ENCODE measurements at regions not wholly inside any gene's neighbourhood (a gene's known extent, or its start where the extent isn't known, plus 50 kb on each side); places are given as distances from the start of the nearest gene placed in this dataset.

DNA sequence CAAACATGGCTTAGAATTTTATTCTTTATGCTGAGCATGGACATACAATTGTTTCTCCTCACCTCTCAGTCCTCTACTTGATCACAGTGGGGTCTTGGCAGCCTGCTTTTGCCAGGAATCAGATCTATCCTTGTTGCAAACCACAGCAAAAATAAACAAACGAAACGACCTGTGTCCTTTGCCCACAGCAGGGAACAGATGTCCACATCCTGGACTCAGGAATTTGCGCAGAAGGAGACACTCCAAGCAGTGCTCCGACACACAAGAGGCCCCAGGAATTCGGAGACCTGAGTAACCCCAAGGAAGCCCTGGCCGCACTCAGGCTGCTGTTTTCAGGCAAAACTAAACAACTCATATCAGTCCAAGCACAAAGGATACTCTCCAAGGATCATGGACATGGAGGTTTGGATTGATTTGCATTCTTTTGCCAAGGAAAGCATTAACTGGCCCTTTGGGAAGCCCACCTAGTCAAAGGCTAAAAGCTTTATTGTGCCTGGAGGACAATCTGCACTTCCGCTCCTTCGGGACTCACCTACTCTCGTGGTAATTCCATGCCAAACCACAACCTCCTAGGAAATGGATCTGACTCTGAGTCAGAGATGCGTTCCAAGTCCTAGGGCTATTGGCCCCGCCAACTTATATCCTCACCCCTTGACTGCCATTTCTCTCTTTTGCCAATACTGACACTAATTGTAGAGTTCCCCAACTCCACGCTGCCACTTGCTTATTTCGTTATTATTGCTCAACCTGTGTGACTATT is 271.1 kb upstream of the CDH11 start:
- Histone ChIP-seq H3K4me1 (no peaks in the 10 kb centered on the region), H3K9me3 (no peaks in the 10 kb centered on the region), H3K4me3 (no peak overlapping the region), H3K27ac (no peak overlapping the region), H3K27me3 (no peaks in the 10 kb centered on the region), H3K36me3 (no peaks in the 10 kb centered on the region)
- WGBS: 71% methylated on average over 13 of the region's 13 CpGs
- TF ChIP-seq EP300 (IDR thresholded peaks at IDR 0.05) (no peak), POLR2AphosphoS5 (IDR thresholded peaks at IDR 0.05) (no peak), POLR2A (IDR thresholded peaks at IDR 0.05) (no peak), CTCF (IDR thresholded peaks at IDR 0.05) (no peak)
- DNase-seq (ENCODE audit: low spot score in 2 of 2): no peak

GRCh38 chr16:65388592-65388991 is 266.7 kb upstream of the CDH11 start:
- no peaks in the 10 kb centered on the region for H3K36me3 ChIP-seq
- H3K27me3 ChIP-seq: no peaks in the 10 kb centered on the region
- no peak for DNase-seq (ENCODE audit: low spot score in 2 of 2)
- H3K4me3 ChIP-seq: no peak overlapping the region
- H3K27ac ChIP-seq: no peak overlapping the region
- no peaks in the 10 kb centered on the region for H3K9me3 ChIP-seq
- H3K4me1 ChIP-seq: no peaks in the 10 kb centered on the region
- no peak for TF ChIP-seq CTCF (IDR thresholded peaks at IDR 0.05)
- TF ChIP-seq POLR2AphosphoS5 (IDR thresholded peaks at IDR 0.05): no peak
- TF ChIP-seq POLR2A (IDR thresholded peaks at IDR 0.05): no peak
- TF ChIP-seq EP300 (IDR thresholded peaks at IDR 0.05): no peak

GRCh38 chr16:65386672-65387071 is 264.8 kb upstream of the CDH11 start:
- Histone ChIP-seq H3K4me1 (no peaks in the 10 kb centered on the region), H3K9me3 (no peaks in the 10 kb centered on the region), H3K27me3 (no peaks in the 10 kb centered on the region), H3K27ac (no peak overlapping the region), H3K36me3 (no peaks in the 10 kb centered on the region), H3K4me3 (no peak overlapping the region)
- 61% methylated on average over 2 of the region's 2 CpGs for WGBS
- TF ChIP-seq POLR2A (IDR thresholded peaks at IDR 0.05): no peak
- TF ChIP-seq POLR2AphosphoS5 (IDR thresholded peaks at IDR 0.05): no peak
- TF ChIP-seq CTCF (IDR thresholded peaks at IDR 0.05): no peak
- TF ChIP-seq EP300 (IDR thresholded peaks at IDR 0.05): no peak
- no peak for DNase-seq (ENCODE audit: low spot score in 2 of 2)

- Histone ChIP-seq H3K27me3 (no peaks in the 10 kb centered on the region), H3K27ac (no peak overlapping the region), H3K4me3 (no peak overlapping the region), H3K36me3 (no peaks in the 10 kb centered on the region), H3K4me1 (no peaks in the 10 kb centered on the region), H3K9me3 (no peaks in the 10 kb centered on the region)
- 38% methylated on average over 1 of the region's 1 CpG for whole genome bisulfite sequencing
- no peak for DNase-seq (ENCODE audit: low spot score in 2 of 2)
- TF ChIP-seq EP300 (IDR thresholded peaks at IDR 0.05): no peak
- no peak for TF ChIP-seq CTCF (IDR thresholded peaks at IDR 0.05)
- no peak for TF ChIP-seq POLR2A (IDR thresholded peaks at IDR 0.05)
- TF ChIP-seq POLR2AphosphoS5 (IDR thresholded peaks at IDR 0.05): no peak
Measured at GRCh38 chr16:65384441-65384840, 262.6 kb upstream of the CDH11 start.

GRCh38 chr16:65377195-65377594 is 255.3 kb upstream of the CDH11 start:
- no peak for DNase-seq (ENCODE audit: low spot score in 2 of 2)
- no peaks in the 10 kb centered on the region for H3K27me3 ChIP-seq
- no peaks in the 10 kb centered on the region for H3K4me1 ChIP-seq
- H3K36me3 ChIP-seq: no peaks in the 10 kb centered on the region
- H3K9me3 ChIP-seq: no peaks in the 10 kb centered on the region
- H3K4me3 ChIP-seq: no peak overlapping the region
- TF ChIP-seq POLR2A (IDR thresholded peaks at IDR 0.05): no peak
- no peak for TF ChIP-seq EP300 (IDR thresholded peaks at IDR 0.05)
- TF ChIP-seq POLR2AphosphoS5 (IDR thresholded peaks at IDR 0.05): no peak
- no peak for TF ChIP-seq CTCF (IDR thresholded peaks at IDR 0.05)
- no peak overlapping the region for H3K27ac ChIP-seq

Data from suprapubic skin (tissue), 4 donors.